ENCODE measurements at regions not wholly inside any gene's neighbourhood (a gene's known extent, or its start where the extent isn't known, plus 50 kb on each side); places are given as distances from the start of the nearest gene placed in this dataset.

DNA sequence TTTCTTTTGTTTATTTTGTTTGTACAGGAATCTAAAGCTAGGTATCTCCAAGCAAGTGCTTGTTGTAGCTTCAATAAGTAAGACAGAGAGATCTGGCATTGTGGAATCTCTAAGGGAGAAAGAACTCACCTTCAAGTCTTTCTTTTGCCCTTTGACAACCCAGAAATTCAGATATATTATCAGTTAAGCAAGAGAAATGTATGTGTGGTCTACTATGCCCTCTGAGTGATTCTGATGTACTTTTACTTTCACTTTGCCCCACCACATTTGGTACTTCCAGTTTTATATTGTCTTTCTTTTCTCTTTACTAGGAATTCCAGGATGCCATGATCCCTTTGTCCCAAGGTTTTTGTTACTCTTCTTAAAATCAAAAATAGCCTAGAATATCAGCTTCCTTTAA lies 259.6 kb upstream of the PIK3C3 start:
- no peaks in the 10 kb centered on the region for H3K4me1 ChIP-seq (ENCODE audit: low read length)
- H3K4me2 ChIP-seq (ENCODE audit: low read depth, low read length, poor library complexity, severe bottlenecking), result peak overlapping the region; percentile 6
- no peaks in the 10 kb centered on the region for H3K9me3 ChIP-seq (ENCODE audit: low read length)
- H3K79me2 ChIP-seq (ENCODE audit: low read length), result no peaks in the 10 kb centered on the region
- no peak overlapping the region for H3K27ac ChIP-seq (ENCODE audit: low read length)
- no peak overlapping the region for H3K9ac ChIP-seq (ENCODE audit: low read length)
- no peak for DNase-seq
- H3K27me3 ChIP-seq (ENCODE audit: low read length), result no peaks in the 10 kb centered on the region
- H2AFZ ChIP-seq (ENCODE audit: low read length), result no peak overlapping the region
- no peak overlapping the region for H3K4me3 ChIP-seq (ENCODE audit: low read length)
- no peaks in the 10 kb centered on the region for H3K36me3 ChIP-seq (ENCODE audit: insufficient read depth, low read length)
- no peaks in the 10 kb centered on the region for H3K9me2 ChIP-seq (replicated peaks; ENCODE audit: insufficient read depth, low read length)
- H4K20me1 ChIP-seq (ENCODE audit: insufficient read depth, low read depth, low read length), result no peaks in the 10 kb centered on the region

DNA sequence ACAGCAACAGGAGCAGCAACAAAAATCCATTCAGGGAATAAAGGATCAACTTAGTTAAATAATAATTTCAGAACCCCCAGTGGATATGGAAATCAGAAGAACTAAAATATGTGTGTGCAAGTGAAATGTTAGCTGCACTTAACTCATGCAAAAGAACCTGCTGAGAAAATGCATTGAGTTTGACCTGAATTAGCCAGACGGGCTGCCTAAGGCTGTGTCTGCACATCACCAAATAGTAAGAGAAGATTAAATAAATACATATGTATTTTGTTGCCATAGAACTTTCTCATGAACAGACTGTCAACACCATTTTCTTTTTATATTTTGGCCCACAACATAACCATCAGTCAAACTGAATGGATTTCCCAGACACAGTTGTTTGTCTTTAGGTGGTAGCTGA lies 262.0 kb upstream of the PIK3C3 start:
- Histone ChIP-seq H3K9ac (ENCODE audit: low read length) (no peak overlapping the region), H3K4me1 (ENCODE audit: low read length) (no peaks in the 10 kb centered on the region), H3K79me2 (ENCODE audit: low read length) (no peaks in the 10 kb centered on the region), H3K27me3 (ENCODE audit: low read length) (no peaks in the 10 kb centered on the region), H3K9me3 (ENCODE audit: low read length) (no peaks in the 10 kb centered on the region), H3K36me3 (ENCODE audit: insufficient read depth, low read length) (no peaks in the 10 kb centered on the region), H3K27ac (ENCODE audit: low read length) (no peak overlapping the region), H3K4me3 (ENCODE audit: low read length) (no peak overlapping the region), H3K4me2 (ENCODE audit: low read depth, low read length, poor library complexity, severe bottlenecking) (no peak overlapping the region), H4K20me1 (ENCODE audit: insufficient read depth, low read depth, low read length) (no peaks in the 10 kb centered on the region), H3K9me2 (replicated peaks; ENCODE audit: insufficient read depth, low read length) (no peaks in the 10 kb centered on the region), H2AFZ (ENCODE audit: low read length) (no peak overlapping the region)
- no peak for DNase-seq

DNA sequence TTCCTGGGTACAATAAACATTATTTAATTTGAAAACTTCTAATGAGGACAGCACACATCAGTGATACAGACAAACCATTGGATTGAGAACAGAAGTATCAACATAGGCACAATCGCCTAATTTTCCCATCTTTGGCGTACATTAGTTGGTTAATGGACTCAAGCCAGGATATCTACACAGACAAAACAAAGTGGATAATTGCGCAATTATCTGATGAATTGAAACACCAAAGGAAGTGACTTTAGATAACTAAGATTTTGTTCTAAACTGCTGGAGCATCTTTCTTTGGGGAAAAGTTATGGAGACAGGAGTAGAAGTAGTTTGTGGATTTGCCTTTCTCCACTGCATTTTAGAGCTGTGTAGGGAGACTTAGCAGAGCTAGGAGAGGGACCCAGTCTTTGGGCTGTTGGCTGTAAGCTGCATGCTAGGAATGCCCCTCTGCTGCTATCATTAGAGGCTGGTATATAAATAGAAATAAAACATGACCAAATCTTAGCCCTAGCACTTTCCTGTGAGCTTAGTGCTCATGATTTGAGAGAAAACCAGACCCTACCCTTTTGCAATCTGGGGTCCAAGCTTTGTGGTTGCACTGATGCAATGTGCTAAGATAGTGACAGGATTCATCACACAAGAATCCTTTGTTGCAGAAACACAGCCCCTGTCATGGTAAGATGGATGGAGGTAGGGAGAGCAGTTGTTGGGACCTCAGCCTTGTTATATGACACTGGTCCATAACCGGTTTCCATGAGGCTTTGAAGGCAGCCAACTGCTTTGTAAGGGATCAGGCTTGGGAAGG lies 264.5 kb upstream of the PIK3C3 start:
- H3K9me2 ChIP-seq (replicated peaks; ENCODE audit: insufficient read depth, low read length), result no peaks in the 10 kb centered on the region
- no peaks in the 10 kb centered on the region for H3K27me3 ChIP-seq (ENCODE audit: low read length)
- no peak overlapping the region for H3K4me2 ChIP-seq (ENCODE audit: low read depth, low read length, poor library complexity, severe bottlenecking)
- H3K9me3 ChIP-seq (ENCODE audit: low read length), result no peaks in the 10 kb centered on the region
- no peak for DNase-seq
- H3K27ac ChIP-seq (ENCODE audit: low read length), result no peak overlapping the region
- H3K36me3 ChIP-seq (ENCODE audit: insufficient read depth, low read length), result no peaks in the 10 kb centered on the region
- H2AFZ ChIP-seq (ENCODE audit: low read length), result no peak overlapping the region
- no peak overlapping the region for H3K4me3 ChIP-seq (ENCODE audit: low read length)
- no peaks in the 10 kb centered on the region for H3K4me1 ChIP-seq (ENCODE audit: low read length)
- no peak overlapping the region for H3K9ac ChIP-seq (ENCODE audit: low read length)
- H4K20me1 ChIP-seq (ENCODE audit: insufficient read depth, low read depth, low read length), result no peaks in the 10 kb centered on the region
- no peaks in the 10 kb centered on the region for H3K79me2 ChIP-seq (ENCODE audit: low read length)

DNA sequence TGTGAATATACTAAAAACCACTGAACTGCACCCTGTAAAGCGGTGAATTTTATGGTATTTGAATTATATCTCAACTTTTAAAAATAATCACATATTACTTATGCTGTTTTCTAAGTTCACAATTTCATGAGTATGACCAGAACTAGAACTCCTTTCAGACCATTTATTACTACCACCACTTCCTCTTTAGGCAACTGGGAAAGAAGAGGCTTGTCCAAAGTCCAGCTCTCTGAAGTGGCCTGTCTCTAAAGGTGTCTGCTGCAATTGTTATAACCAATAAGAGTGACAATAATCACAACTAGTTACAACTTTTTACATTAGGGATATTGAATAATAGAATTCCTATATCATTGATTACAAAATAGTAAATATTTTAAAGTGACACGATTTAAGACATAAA lies 267.9 kb upstream of the PIK3C3 start:
- Histone ChIP-seq H3K27ac (ENCODE audit: low read length) (no peak overlapping the region), H3K9me2 (replicated peaks; ENCODE audit: insufficient read depth, low read length) (no peaks in the 10 kb centered on the region), H3K4me1 (ENCODE audit: low read length) (no peaks in the 10 kb centered on the region), H3K79me2 (ENCODE audit: low read length) (no peaks in the 10 kb centered on the region), H3K27me3 (ENCODE audit: low read length) (no peaks in the 10 kb centered on the region), H2AFZ (ENCODE audit: low read length) (no peak overlapping the region), H4K20me1 (ENCODE audit: insufficient read depth, low read depth, low read length) (no peaks in the 10 kb centered on the region), H3K9me3 (ENCODE audit: low read length) (no peaks in the 10 kb centered on the region), H3K9ac (ENCODE audit: low read length) (no peak overlapping the region), H3K4me3 (ENCODE audit: low read length) (no peak overlapping the region), H3K4me2 (ENCODE audit: low read depth, low read length, poor library complexity, severe bottlenecking) (no peak overlapping the region), H3K36me3 (ENCODE audit: insufficient read depth, low read length) (no peaks in the 10 kb centered on the region)
- DNase-seq, result no peak

DNA sequence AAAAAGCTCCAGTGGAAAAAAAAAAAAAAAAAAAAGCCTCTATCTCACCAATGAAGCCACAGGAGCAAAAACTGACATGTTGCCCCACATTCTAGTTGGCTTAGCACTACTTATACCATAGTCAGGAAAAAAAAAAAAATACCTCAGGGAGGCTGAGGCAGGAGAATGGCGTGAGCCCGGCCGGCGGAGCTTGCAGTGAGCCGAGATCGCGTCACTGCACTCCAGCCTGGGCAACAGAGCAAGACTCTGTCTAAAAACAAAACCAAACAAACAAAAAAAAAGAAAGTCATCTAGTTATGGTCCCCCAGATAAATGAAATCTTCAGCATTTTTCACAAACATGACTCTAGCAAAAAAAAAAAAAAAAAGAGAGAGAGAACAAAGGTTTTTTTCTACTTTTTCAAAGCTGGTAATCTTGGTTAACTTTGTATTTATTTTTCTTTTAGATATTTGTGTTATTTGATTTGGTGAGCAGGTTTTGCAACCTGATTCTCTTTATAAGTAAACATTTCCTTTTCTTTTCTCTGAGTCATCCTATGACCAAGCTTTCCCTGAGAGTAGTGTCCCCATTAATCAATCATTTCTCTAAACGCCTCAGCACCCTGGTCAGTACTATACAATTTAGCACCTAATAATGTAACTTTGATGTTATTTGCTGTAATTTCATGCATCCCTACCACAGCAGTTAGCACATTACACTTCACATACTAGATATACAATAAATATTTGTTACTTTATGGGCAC lies 273.7 kb upstream of the PIK3C3 start:
- no peaks in the 10 kb centered on the region for H3K79me2 ChIP-seq (ENCODE audit: low read length)
- H3K9ac ChIP-seq (ENCODE audit: low read length), result no peak overlapping the region
- 0 out of 2 replicates have a peak, but pooled peaks cover 4% of the 10 kb centered on the region for H3K9me2 ChIP-seq (replicated peaks; ENCODE audit: insufficient read depth, low read length)
- no peaks in the 10 kb centered on the region for H3K27me3 ChIP-seq (ENCODE audit: low read length)
- no peaks in the 10 kb centered on the region for H3K9me3 ChIP-seq (ENCODE audit: low read length)
- no peak overlapping the region for H3K27ac ChIP-seq (ENCODE audit: low read length)
- DNase-seq, result no peak
- H4K20me1 ChIP-seq (ENCODE audit: insufficient read depth, low read depth, low read length), result no peaks in the 10 kb centered on the region
- no peaks in the 10 kb centered on the region for H3K4me1 ChIP-seq (ENCODE audit: low read length)
- H3K4me2 ChIP-seq (ENCODE audit: low read depth, low read length, poor library complexity, severe bottlenecking), result no peak overlapping the region
- no peak overlapping the region for H2AFZ ChIP-seq (ENCODE audit: low read length)
- H3K36me3 ChIP-seq (ENCODE audit: insufficient read depth, low read length), result no peaks in the 10 kb centered on the region
- no peak overlapping the region for H3K4me3 ChIP-seq (ENCODE audit: low read length)

DNA sequence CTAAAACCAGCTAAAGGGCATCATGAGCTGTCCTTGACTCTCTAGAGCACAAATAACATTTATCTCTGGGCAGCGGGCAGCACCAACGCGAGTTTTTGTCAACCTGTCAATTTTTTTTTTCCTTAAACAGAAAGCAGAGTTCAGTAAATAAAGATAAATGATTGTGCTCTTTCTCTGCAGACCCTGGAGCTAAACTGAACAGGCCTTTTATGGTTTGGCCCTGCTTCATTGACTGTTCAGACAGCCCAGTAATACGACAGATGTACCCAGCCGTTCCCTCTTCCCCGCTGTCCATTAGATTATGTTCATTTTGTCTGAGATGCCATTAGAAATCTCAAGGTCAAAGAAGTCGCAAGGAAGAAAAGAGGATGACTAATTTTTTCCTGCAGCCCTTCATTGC lies 280.5 kb upstream of the PIK3C3 start:
- no peak overlapping the region for H3K27ac ChIP-seq (ENCODE audit: low read length)
- H3K36me3 ChIP-seq (ENCODE audit: insufficient read depth, low read length), result no peaks in the 10 kb centered on the region
- no peaks in the 10 kb centered on the region for H4K20me1 ChIP-seq (ENCODE audit: insufficient read depth, low read depth, low read length)
- H2AFZ ChIP-seq (ENCODE audit: low read length), result no peak overlapping the region
- H3K9ac ChIP-seq (ENCODE audit: low read length), result no peak overlapping the region
- no peak overlapping the region for H3K4me2 ChIP-seq (ENCODE audit: low read depth, low read length, poor library complexity, severe bottlenecking)
- H3K9me2 ChIP-seq (replicated peaks; ENCODE audit: insufficient read depth, low read length), result 0 out of 2 replicates have a peak, but pooled peaks cover 4% of the 10 kb centered on the region
- H3K27me3 ChIP-seq (ENCODE audit: low read length), result no peaks in the 10 kb centered on the region
- no peaks in the 10 kb centered on the region for H3K4me1 ChIP-seq (ENCODE audit: low read length)
- no peak overlapping the region for H3K4me3 ChIP-seq (ENCODE audit: low read length)
- H3K79me2 ChIP-seq (ENCODE audit: low read length), result no peaks in the 10 kb centered on the region
- no peak for DNase-seq
- H3K9me3 ChIP-seq (ENCODE audit: low read length), result no peaks in the 10 kb centered on the region

DNA sequence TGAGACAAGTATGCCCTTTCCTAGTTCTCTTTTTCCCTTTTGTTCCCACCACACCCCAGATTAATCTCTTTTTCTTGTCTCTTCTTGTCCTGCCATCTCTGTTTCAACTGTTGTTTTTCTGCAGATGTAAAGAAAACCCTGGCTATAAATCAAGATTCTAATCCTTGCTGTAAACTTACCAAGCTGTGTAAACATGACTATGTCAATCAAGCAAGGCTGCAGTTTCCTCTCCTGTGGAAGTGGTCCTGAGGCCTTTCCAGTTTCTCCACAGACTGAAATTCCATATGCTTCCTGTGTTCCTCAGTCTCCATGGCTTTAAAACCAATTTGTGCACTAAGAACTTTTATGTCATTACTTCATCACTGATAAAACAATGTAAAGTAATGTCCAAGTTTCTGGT lies 288.8 kb upstream of the PIK3C3 start:
- Histone ChIP-seq H2AFZ (ENCODE audit: low read length) (no peak overlapping the region), H3K36me3 (ENCODE audit: insufficient read depth, low read length) (no peaks in the 10 kb centered on the region), H3K27ac (ENCODE audit: low read length) (no peak overlapping the region), H3K4me3 (ENCODE audit: low read length) (no peak overlapping the region), H3K27me3 (ENCODE audit: low read length) (no peaks in the 10 kb centered on the region), H3K4me1 (ENCODE audit: low read length) (no peaks in the 10 kb centered on the region), H3K9me3 (ENCODE audit: low read length) (no peaks in the 10 kb centered on the region), H3K79me2 (ENCODE audit: low read length) (no peaks in the 10 kb centered on the region), H3K4me2 (ENCODE audit: low read depth, low read length, poor library complexity, severe bottlenecking) (no peak overlapping the region), H4K20me1 (ENCODE audit: insufficient read depth, low read depth, low read length) (no peaks in the 10 kb centered on the region), H3K9me2 (replicated peaks; ENCODE audit: insufficient read depth, low read length) (no peaks in the 10 kb centered on the region), H3K9ac (ENCODE audit: low read length) (no peak overlapping the region)
- no peak for DNase-seq

DNA sequence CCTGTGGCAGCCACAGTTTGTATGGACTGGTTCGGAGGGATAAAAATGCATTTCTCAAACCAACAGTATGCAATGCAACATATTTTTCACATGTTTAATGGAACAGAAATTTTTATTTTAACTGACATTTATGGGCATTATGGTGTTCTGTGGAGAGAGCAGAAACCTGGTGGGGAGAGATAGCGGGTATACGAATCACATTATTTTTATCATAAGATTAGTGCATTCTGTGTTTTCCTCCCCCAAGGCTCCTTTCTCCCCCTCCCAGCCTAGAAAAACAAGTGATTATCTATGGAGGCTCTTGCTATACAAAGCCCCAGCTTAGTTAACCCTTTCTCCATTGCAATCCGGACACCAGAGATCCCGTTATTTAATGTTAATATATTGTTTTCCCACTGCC lies 289.8 kb upstream of the PIK3C3 start:
- H3K4me2 ChIP-seq (ENCODE audit: low read depth, low read length, poor library complexity, severe bottlenecking), result no peak overlapping the region
- no peak overlapping the region for H3K9ac ChIP-seq (ENCODE audit: low read length)
- H3K27me3 ChIP-seq (ENCODE audit: low read length), result no peaks in the 10 kb centered on the region
- H3K9me3 ChIP-seq (ENCODE audit: low read length), result no peaks in the 10 kb centered on the region
- no peaks in the 10 kb centered on the region for H3K79me2 ChIP-seq (ENCODE audit: low read length)
- H3K9me2 ChIP-seq (replicated peaks; ENCODE audit: insufficient read depth, low read length), result no peaks in the 10 kb centered on the region
- no peaks in the 10 kb centered on the region for H3K36me3 ChIP-seq (ENCODE audit: insufficient read depth, low read length)
- no peak overlapping the region for H3K4me3 ChIP-seq (ENCODE audit: low read length)
- H3K4me1 ChIP-seq (ENCODE audit: low read length), result no peaks in the 10 kb centered on the region
- H3K27ac ChIP-seq (ENCODE audit: low read length), result no peak overlapping the region
- no peak for DNase-seq
- no peaks in the 10 kb centered on the region for H4K20me1 ChIP-seq (ENCODE audit: insufficient read depth, low read depth, low read length)
- no peak overlapping the region for H2AFZ ChIP-seq (ENCODE audit: low read length)

All from Karpas-422 (cell line).